HG02798 (cell line): ENCODE measurements at regions not wholly inside any gene's neighbourhood (a gene's known extent, or its start where the extent isn't known, plus 50 kb on each side); places are given as distances from the start of the nearest gene placed in this dataset.

Source experiments
- ATAC-seq: cut with Tn5 transposase; IDR thresholded peaks from one replicate; pipeline ENCODE4 v1.9.1; 2021; ENCODE audit warnings: mild to moderate bottlenecking; ENCODE audit not compliant: unreplicated experiment, poor library complexity

- no peak for ATAC-seq
Observed at GRCh38 chrY:8202837-8203236, 1134.4 kb upstream of the TSPY4 start.

DNA sequence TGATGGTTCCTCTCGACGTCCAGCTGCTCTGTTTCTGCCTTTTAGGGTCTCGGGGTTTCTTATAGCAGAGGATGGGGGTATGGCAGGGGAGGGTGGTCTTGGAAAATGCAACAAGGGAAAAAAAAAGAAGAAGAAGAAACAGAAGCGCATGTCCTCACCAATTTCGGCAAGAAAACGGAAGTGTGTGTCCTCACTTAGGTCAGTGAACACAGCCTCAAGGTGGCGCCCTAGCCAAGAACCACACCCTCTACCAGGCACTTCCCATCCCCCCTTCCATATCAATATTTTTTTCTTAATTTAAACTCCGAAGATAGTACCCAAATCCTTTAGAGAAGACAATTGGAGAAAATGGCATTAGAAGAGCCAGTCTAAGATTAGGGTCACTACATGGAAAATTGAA lies 1096.1 kb upstream of the TSPY4 start:
- ATAC-seq: no peak

DNA sequence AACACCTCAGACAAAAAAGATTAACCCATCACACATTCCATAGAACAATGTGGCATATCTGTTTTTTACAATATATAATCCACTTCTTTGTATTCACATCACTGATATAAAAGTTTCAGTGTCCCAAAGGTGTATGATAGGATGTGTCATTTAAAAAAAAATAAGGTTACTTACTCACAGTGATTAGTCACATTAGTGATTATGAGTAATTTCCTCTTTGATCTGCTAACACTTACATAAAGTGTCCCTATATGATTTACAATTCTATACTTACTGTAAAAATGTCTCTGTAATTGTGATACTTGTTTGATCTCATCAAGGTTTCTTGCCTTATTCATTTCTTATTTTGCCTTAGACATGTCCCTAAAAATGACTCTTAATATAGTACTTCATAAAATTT lies 1063.5 kb upstream of the TSPY4 start:
- ATAC-seq: no peak

DNA sequence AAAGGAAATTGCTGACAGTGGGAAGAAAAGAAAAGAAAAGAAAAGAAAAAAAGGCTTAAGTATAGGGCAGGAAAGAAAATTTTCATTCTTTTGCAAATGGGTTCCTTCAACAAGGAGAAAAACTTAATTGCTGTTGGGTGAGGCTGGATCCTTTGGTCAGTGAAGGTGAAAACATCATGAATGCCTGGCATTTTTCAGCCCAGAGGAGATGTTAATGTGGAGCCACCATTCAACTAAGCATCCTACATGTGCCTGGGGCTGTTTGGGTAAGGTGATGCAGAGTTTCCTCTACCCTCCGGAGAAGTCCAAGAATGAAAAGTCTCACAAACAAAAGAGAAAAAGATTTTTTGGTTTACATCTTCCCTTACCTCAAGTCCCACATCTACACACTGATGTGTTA lies 1032.2 kb upstream of the TSPY4 start:
- no peak for ATAC-seq

GRCh38 chrY:8324113-8324512 lies 1013.2 kb upstream of the TSPY4 start:
- ATAC-seq: no peak

GRCh38 chrY:8326944-8327343 lies 1010.3 kb upstream of the TSPY4 start:
- no peak for ATAC-seq

DNA sequence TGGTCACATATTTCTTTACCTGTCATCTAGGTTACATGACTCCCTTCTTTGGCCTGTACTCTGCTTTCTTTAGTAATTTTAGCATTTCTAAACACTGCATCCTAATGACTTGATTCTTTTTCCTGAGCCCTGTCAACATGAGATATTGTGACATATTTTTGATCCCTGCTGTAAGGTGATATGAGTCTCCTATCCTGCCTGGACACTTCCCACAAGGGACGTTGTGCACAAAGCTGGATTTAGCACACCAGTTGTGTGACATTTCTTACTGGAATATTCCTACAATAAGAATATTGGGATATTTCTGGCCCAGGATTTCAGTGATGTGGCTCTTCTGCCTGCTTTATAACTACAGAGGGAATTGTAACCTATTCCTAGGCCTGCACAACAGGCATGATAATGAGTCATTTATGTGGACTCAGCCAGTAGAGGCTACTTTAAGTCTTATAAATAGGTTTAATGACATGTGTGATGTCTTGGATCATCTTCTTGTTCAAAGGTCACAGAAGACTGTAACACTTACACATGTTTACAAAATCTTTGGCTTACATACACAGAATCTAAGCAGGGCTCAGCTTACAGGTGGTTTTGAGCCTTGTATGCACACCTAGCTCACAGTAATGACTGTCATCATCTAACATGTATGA lies 1009.4 kb upstream of the TSPY4 start:
- no peak for ATAC-seq

DNA sequence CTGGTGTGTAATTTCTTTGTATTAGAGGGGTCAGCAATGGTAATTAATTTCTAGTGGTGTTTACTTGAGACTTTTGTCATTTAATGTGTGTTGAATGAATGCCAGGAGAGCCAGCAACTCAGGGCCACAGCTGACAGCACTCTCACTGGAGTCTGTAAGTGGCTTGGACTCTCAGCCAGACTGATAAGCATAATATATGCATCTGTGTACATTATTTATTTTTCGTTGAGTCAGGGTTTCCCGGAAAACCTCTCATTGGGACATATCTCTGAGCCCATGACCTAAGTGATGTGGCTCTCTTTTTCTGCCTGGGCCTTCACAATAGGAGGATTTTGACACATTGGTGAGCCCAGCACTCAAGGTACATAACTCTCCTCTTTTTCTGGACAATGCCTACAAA lies 1007.8 kb upstream of the TSPY4 start:
- ATAC-seq: no peak

DNA sequence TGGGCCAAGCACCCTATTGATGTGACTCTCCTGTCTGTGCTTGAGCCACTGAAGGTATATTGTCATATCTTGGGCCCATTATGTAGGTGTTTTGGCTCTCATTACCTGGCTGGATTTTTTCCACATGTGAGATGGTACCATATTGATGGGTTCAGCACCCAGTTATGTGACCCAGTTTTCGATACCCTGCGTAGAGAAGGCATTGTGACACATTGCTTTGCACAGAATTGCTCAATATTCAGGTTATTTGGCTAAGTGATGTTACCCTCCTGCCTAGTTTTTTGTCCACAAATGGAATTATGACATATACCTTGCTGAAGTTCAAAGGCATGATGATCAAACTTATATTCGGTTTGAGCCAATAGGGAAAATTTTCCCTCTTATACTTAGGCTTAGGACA lies 1007.3 kb upstream of the TSPY4 start:
- no peak for ATAC-seq

GRCh38 chrY:8333328-8333727 lies 1003.9 kb upstream of the TSPY4 start:
- ATAC-seq: no peak

DNA sequence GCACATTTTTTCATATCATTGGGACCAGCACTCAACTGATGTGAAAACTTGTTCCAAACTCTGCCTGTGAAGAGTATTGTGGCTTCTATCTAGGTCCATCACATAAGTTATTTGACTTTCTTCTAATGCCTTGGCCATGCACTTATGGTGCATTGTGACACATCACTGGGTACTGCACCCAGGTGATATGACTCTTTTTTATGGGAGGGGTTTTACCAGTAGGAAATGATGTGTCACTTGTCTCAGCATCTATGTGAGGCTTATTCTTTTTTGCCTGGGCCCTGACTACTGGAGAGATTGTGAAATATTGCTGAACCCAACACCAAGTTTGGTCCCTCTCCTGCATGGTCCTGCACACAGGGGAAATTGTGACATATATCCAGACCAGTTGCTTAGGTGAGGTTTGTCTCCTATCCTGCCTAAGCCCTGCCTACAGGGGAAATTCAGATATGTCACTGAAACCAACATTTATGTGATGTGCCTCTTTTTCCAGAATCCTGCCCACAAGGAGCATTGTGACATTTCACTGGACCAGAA lies 1001.9 kb upstream of the TSPY4 start:
- no peak for ATAC-seq

DNA sequence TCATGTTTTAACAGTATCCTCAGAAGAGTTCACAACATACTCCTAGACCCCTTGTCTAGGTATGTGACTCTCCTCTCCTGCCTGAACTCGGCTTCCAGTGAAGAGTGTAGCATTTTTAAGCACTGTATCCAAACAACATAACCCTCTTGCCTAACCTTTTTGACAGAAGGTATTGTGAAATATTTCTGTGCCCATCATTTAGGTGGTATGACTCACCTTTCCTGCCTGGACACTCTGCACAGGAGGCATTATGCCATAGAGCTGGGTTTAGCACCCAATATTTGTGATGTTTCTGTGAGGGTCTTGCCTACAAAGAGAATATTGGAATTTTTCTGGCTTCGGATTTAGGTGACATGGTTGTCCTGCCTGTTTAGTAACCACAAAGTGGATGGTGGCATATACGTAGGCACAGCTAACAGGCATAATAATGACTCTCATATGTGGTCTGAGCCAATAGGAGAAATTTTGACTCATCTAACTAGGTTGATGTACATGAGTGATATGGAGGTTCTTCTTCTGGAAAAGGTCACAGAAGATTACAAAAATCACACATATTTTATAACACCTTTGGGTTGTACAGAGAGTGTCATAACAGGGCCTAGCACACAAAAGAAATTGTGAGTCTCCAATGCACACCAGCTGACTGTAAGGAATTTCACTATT lies 1001.0 kb upstream of the TSPY4 start:
- no peak for ATAC-seq

DNA sequence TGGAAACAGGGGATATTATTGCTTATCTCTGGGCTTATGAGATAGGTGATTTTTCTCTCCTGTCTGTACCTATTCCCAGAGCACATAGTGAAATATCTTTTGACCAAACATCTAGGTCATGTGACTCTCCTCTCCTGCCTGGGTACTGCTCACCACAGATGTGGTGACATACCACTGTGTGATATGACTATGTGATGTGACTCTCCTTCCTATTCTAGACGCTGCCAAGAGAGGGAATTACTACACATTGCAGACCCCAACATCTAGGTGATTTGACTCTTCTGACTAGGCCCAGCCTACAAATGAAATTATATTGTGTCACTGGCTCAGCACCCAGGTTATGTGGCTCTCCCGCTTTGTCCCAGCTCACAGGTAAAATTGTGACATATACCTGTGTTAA lies 996.3 kb upstream of the TSPY4 start:
- no peak for ATAC-seq

GRCh38 chrY:8342173-8342572 lies 995.1 kb upstream of the TSPY4 start:
- no peak for ATAC-seq

DNA sequence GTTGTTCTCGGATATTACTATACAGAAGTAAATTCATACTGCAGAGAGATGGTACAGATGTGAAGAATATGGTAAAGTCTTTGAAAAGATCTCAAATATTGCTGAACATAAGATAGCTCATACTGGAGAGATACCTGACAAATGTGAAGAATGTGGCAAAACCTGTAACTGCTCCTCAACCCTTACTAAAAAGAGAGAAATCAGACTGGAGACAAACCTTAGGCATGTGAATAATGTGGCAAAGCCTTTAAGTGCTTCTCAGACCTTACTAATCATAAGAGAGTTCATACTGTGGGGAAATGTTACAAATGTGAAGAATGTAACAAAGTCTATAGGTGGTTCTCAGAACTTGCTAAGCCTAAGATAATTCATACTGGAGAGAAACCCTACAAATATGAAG lies 986.0 kb upstream of the TSPY4 start:
- no peak for ATAC-seq

DNA sequence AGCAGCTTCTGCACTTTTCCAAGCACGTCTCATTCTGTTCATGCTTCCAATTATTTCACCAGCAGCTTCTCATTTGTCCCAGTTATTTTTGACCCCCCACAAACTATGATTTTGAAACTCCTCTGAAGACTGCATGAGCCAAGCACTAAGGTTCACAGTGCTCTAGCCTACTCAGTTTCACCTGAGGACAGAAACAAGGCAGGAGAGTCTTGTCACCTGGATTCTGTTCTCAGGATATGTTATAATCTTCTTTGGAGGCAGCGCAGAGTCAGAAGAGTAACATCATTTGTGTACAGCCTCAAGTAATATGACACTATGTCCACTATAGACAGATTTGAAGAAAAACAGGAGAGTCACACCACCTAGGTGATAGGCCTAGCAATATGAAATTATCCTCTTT lies 985.1 kb upstream of the TSPY4 start:
- ATAC-seq: no peak

GRCh38 chrY:8358161-8358560 lies 979.1 kb upstream of the TSPY4 start:
- no peak for ATAC-seq

GRCh38 chrY:8361715-8362114 lies 975.5 kb upstream of the TSPY4 start:
- ATAC-seq: no peak

DNA sequence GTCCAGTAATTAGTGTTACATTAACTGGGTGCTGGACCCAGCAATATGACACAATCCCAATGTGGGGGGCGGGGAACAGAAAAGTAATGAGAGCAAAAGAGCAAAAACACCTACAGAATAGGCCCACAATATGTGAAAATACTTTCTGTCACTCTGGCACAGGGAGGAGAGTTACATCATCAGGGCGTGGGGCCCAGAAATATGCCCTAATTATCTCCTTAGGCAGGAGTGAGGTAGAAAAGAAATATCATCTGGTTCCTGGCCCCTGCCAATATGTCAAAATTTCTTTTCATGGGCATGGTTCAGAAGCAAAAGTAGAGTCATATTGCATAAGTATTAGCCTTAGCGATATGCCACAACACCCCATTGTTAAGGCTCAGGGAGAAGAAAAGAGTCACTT lies 959.8 kb upstream of the TSPY4 start:
- no peak for ATAC-seq

- ATAC-seq: no peak
Observed at GRCh38 chrY:8379800-8380199, 957.5 kb upstream of the TSPY4 start.

GRCh38 chrY:8381425-8381824 lies 955.8 kb upstream of the TSPY4 start:
- peak; percentile 51 for ATAC-seq

DNA sequence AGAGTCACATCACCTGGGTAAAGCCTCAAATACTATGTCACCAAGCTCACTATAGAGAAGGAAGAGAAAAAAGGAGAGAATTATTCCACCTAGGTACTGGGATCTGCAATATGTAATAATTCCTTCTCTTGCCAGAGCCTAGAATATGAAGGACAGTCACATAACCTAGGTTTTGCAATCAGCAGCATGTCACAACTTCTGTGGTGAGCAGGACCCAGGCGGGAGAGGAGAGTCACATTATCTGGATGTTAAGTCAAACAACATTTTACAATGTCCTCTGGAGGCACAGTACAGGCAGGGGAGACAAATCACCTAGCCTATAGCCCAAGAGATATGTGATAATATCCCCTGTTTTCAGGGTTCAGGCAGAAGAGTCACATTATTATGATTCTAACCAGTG lies 951.2 kb upstream of the TSPY4 start:
- ATAC-seq: no peak
